Adrenal gland (tissue), 5 donors: ENCODE measurements at regions not wholly inside any gene's neighbourhood (a gene's known extent, or its start where the extent isn't known, plus 50 kb on each side); places are given as distances from the start of the nearest gene placed in this dataset.

ENCODE experiments used
- POLR2A ChIP-seq, 2 donors: fragments of 450-650 bp; IDR thresholded peaks; one replicate each; pipeline ENCODE4 v1.6.1; 2017; ENCODE audit warnings: antibody characterized with exemption in 2 of 2, mild to moderate bottlenecking in 2 of 2, moderate library complexity in 1 of 2
- TF ChIP-seq, protein P1 (sequence below), 6 experiments: fragments of 450-650 bp in 4 of 6; fragments of 200-600 bp in 2 of 6; sonication (generic) in 1 of 6; IDR thresholded peaks; 1 replicate in 5 of 6; 2 replicates in 1 of 6; pipeline versions ENCODE4 v1.5.1 to v1.8.0; 2016 to 2021; ENCODE audit warnings: antibody characterized with exemption in 6 of 6, mild to moderate bottlenecking in 2 of 6, moderate library complexity in 1 of 6
- donor health status: DM: no; HTN: no; CAD: no.

GRCh38 chr20:21453690-21454089 is 56.4 kb upstream of the NKX2-4 start:
- TF ChIP-seq, protein P1, sequence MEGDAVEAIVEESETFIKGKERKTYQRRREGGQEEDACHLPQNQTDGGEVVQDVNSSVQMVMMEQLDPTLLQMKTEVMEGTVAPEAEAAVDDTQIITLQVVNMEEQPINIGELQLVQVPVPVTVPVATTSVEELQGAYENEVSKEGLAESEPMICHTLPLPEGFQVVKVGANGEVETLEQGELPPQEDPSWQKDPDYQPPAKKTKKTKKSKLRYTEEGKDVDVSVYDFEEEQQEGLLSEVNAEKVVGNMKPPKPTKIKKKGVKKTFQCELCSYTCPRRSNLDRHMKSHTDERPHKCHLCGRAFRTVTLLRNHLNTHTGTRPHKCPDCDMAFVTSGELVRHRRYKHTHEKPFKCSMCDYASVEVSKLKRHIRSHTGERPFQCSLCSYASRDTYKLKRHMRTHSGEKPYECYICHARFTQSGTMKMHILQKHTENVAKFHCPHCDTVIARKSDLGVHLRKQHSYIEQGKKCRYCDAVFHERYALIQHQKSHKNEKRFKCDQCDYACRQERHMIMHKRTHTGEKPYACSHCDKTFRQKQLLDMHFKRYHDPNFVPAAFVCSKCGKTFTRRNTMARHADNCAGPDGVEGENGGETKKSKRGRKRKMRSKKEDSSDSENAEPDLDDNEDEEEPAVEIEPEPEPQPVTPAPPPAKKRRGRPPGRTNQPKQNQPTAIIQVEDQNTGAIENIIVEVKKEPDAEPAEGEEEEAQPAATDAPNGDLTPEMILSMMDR (IDR thresholded peaks at IDR 0.05) = no peak
- no peak for TF ChIP-seq POLR2A (IDR thresholded peaks at IDR 0.05)
